Keratinocyte (primary cell): ENCODE measurements at regions not wholly inside any gene's neighbourhood (a gene's known extent, or its start where the extent isn't known, plus 50 kb on each side); places are given as distances from the start of the nearest gene placed in this dataset.
A peak's percentile ranks its signal among the peaks of the same experiment; 100 is the strongest.
"Not testable (repeated sequence)": the region's sequence is repeated elsewhere in the genome, so short reads cannot be mapped to it uniquely, and the experiment has no call there.

Source experiments
- DNase-seq: peaks from one replicate; pipeline ENCODE4 v3.0.0-alpha.2; 2011; ENCODE audit warnings: low read depth, missing footprints, low spot score
- FAIRE-seq: peaks from 2 replicates; lab custom pipeline; 2011; peaks lifted over from hg19 to GRCh38; lab: Jason Lieb, UNC
- H2AFZ ChIP-seq: 2 replicates; pipeline ENCODE4 v1.6.0; 2012; ENCODE audit warnings: low read length, control low read depth, inconsistent platforms; ENCODE audit not compliant: control insufficient read depth
- H3K27ac ChIP-seq: 2 replicates; pipeline ENCODE4 v1.5.1; 2011; ENCODE audit warnings: low read length; ENCODE audit not compliant: control insufficient read depth, insufficient read depth
- H3K27me3 ChIP-seq: 3 replicates; pipeline ENCODE4 v1.6.0; 2011; ENCODE audit warnings: low read length; ENCODE audit not compliant: control insufficient read depth, insufficient read depth; ENCODE audit errors: extremely low read depth
- H3K36me3 ChIP-seq, 2 experiments: 2 replicates in 1 of 2; 3 replicates in 1 of 2; pipeline ENCODE4 v1.5.1; 2011; ENCODE audit warnings: low read length in 2 of 2, mild to moderate bottlenecking in 1 of 2; ENCODE audit not compliant: control insufficient read depth in 2 of 2, insufficient read depth in 2 of 2; ENCODE audit errors: extremely low read depth in 1 of 2
- H3K4me1 ChIP-seq: 3 replicates; pipeline ENCODE4 v1.5.1; 2011; ENCODE audit warnings: low read length; ENCODE audit not compliant: control insufficient read depth, insufficient read depth; ENCODE audit errors: extremely low read depth
- H3K4me2 ChIP-seq: 3 replicates; pipeline ENCODE4 v1.6.0; 2011; ENCODE audit warnings: low read depth, low read length; ENCODE audit not compliant: control insufficient read depth, insufficient read depth; ENCODE audit errors: extremely low read depth
- H3K4me3 ChIP-seq, 3 experiments: fragments of 200-600 bp in 1 of 3; sonication (generic) in 1 of 3; 2 replicates in 2 of 3; 3 replicates in 1 of 3; pipeline ENCODE4 v1.5.1; 2011 to 2016; ENCODE audit warnings: low read length in 3 of 3, mild to moderate bottlenecking in 3 of 3, control low read depth in 2 of 3, inconsistent platforms in 1 of 3, low read depth in 1 of 3, mixed read lengths in 1 of 3, mixed run types in 1 of 3, moderate library complexity in 1 of 3; ENCODE audit not compliant: control insufficient read depth in 2 of 3, insufficient read depth in 2 of 3; ENCODE audit errors: extremely low read depth in 1 of 3
- H3K79me2 ChIP-seq: 2 replicates; pipeline ENCODE4 v1.6.0; 2012; ENCODE audit warnings: low read length; ENCODE audit not compliant: control insufficient read depth, insufficient read depth
- H3K9ac ChIP-seq: 3 replicates; pipeline ENCODE4 v1.6.0; 2011; ENCODE audit warnings: low read length; ENCODE audit not compliant: control insufficient read depth, insufficient read depth; ENCODE audit errors: extremely low read depth
- H3K9me1 ChIP-seq: 3 replicates; pipeline ENCODE4 v1.6.0; 2011; ENCODE audit warnings: low read length; ENCODE audit not compliant: control insufficient read depth, insufficient read depth; ENCODE audit errors: extremely low read depth
- H3K9me3 ChIP-seq: 2 replicates; pipeline ENCODE4 v1.5.1; 2012; ENCODE audit warnings: low read depth, low read length; ENCODE audit not compliant: control insufficient read depth
- H4K20me1 ChIP-seq: 3 replicates; pipeline ENCODE4 v1.6.0; 2011; ENCODE audit warnings: low read length; ENCODE audit not compliant: control insufficient read depth, insufficient read depth; ENCODE audit errors: extremely low read depth
- EZH2 ChIP-seq: IDR thresholded peaks from one replicate; pipeline ENCODE4 v1.6.1; 2012; ENCODE audit warnings: inconsistent platforms, mild to moderate bottlenecking, low read length, moderate library complexity
- dilution Hi-C: fragments of 300-500 bp; cut with MboI; formaldehyde crosslinking; loops from one replicate; pipeline ENCODE4 v1.7.0; 2020; ENCODE audit warnings: low sequenced_read_pairs; ENCODE audit not compliant: extremely low pct_ligation_motif_present
- TF ChIP-seq, protein P1 (sequence below), 3 experiments: IDR thresholded peaks in 1 of 3; conservative IDR thresholded peaks in 1 of 3; optimal IDR thresholded peaks in 1 of 3; 2 replicates in 2 of 3; 3 replicates in 1 of 3; pipeline versions ENCODE3 to v1.5.1; 2011; ENCODE audit warnings: low read length in 3 of 3, mild to moderate bottlenecking in 3 of 3, moderate library complexity in 2 of 3, control low read depth in 1 of 3, inconsistent platforms in 1 of 3; ENCODE audit not compliant: insufficient read depth in 2 of 3; ENCODE audit errors: extremely low read depth in 1 of 3

DNA sequence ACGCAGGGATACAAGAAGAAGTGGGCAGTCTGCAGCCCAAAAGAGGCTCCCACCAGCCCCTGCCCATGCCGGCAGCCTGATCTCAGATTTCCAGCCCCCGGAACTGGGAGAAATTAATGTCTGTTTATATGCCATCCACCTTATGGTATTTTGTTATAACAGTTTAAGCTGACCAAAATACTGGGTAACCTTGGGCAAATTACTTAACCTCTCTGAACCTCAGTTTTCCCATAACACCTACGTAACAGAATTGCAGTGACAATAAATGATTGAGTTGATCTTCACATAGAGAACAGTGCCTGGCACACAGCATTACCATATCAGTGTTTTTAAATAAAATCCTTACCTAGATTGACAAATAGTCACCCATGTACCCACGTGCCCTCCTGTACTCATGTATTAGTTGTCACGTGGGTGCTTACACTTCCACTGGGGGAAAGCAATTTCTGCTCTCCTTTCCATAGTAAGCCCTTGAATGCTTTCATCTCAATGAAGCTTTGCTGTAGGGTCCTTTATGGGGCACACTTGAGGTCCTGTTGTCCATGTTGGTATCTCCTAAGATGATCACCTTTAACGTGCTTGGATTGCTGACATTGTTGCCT, 54.2 kb upstream of the PHF21A start:
- Histone ChIP-seq H3K4me2 (no peak overlapping the region), H3K4me1 (peaks cover 4% of the 10 kb centered on the region), H3K9ac (no peak overlapping the region), H3K4me3 (no peak overlapping the region), H3K27me3 (no peaks in the 10 kb centered on the region), H2AFZ (no peak overlapping the region), H3K36me3 (no peaks in the 10 kb centered on the region), H3K9me1 (no peaks in the 10 kb centered on the region), H3K9me3 (no peaks in the 10 kb centered on the region), H4K20me1 (no peaks in the 10 kb centered on the region), H3K79me2 (no peaks in the 10 kb centered on the region), H3K27ac (no peak overlapping the region)
- TF ChIP-seq EZH2, result no peak
- TF ChIP-seq, protein P1, sequence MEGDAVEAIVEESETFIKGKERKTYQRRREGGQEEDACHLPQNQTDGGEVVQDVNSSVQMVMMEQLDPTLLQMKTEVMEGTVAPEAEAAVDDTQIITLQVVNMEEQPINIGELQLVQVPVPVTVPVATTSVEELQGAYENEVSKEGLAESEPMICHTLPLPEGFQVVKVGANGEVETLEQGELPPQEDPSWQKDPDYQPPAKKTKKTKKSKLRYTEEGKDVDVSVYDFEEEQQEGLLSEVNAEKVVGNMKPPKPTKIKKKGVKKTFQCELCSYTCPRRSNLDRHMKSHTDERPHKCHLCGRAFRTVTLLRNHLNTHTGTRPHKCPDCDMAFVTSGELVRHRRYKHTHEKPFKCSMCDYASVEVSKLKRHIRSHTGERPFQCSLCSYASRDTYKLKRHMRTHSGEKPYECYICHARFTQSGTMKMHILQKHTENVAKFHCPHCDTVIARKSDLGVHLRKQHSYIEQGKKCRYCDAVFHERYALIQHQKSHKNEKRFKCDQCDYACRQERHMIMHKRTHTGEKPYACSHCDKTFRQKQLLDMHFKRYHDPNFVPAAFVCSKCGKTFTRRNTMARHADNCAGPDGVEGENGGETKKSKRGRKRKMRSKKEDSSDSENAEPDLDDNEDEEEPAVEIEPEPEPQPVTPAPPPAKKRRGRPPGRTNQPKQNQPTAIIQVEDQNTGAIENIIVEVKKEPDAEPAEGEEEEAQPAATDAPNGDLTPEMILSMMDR (optimal IDR thresholded peaks at IDR 0.05 in 1 of 3, IDR thresholded peaks at IDR 0.05 in 1 of 3, conservative IDR thresholded peaks at IDR 0.05 in 1 of 3; ENCODE audit: extremely low read depth in 1 of 3, insufficient read depth in 2 of 3, low read length in 3 of 3), result no peak
- dilution Hi-C loops, result no loop called here
- DNase-seq (no peak), FAIRE-seq (peak; percentile 43)

DNA sequence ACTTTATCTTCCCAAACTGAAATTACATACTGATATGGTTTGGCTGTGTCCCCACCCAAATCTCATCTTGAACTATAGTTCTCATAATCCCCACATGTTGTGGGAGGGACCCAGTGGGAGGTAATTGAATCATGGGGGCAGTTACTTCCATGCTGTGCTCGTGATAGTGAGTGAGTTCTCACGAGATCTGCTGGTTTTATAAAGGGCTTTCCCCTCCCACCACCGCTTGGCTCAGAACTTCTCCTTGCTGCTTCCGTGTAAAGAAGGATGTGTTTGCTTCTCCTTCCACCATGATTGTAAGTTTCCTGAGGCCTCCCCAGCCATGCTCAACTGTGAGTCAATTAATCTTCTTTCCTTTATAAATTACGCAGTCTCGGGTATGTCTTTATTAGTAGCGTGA, 50.4 kb upstream of the PHF21A start:
- H3K9ac ChIP-seq, H3K4me1 ChIP-seq, H3K4me3 ChIP-seq, H4K20me1 ChIP-seq, FAIRE-seq, H3K27ac ChIP-seq, H3K36me3 ChIP-seq, H3K9me3 ChIP-seq, dilution Hi-C loops, H3K27me3 ChIP-seq, H3K79me2 ChIP-seq, H3K4me2 ChIP-seq, DNase-seq, H2AFZ ChIP-seq, H3K9me1 ChIP-seq: not testable (repeated sequence)
